ENCODE measurements at regions not wholly inside any gene's neighbourhood (a gene's known extent, or its start where the extent isn't known, plus 50 kb on each side); places are given as distances from the start of the nearest gene placed in this dataset.

DNA sequence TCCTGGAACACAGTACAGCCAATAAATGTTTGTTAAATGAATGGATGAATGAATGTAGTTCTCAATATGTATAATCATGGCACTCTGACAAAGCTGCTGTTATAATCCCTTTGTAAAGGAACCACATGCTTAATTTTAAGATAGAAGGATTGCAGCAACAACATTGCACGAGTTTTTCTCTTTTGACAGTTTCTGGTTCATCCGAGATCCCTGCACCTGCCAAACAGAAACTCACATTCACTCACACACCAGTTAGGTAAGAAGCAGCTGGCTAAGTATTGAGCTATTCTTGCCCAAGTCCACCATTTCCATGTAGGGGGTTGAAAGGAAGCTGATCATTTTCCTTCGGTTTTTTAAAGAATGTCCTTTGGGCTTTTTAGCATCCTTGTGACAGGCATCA, 133.7 kb upstream of the MAP1B start:
- Histone ChIP-seq H3K9me2 (replicated peaks; ENCODE audit: insufficient read depth, low read length) (no peaks in the 10 kb centered on the region), H3K4me3 (ENCODE audit: insufficient read depth, low read length, poor library complexity, severe bottlenecking) (no peak overlapping the region), H3K9me3 (ENCODE audit: insufficient read depth, low read length) (no peaks in the 10 kb centered on the region), H3K27me3 (ENCODE audit: low read length) (0 out of 2 replicates have a peak, but pooled peaks cover 3% of the 10 kb centered on the region), H3K36me3 (ENCODE audit: low read length) (no peaks in the 10 kb centered on the region), H3K27ac (ENCODE audit: low read depth, low read length) (no peak overlapping the region), H3F3A (ENCODE audit: insufficient read depth) (no peaks in the 10 kb centered on the region), H2AFZ (ENCODE audit: low read depth, low read length, severe bottlenecking) (no peak overlapping the region), H3K79me2 (ENCODE audit: insufficient read depth, low read length) (no peaks in the 10 kb centered on the region), H4K20me1 (ENCODE audit: low read depth, low read length) (no peaks in the 10 kb centered on the region), H3K9ac (ENCODE audit: low read length) (no peak overlapping the region), H3K4me2 (ENCODE audit: low read depth, low read length, poor library complexity, severe bottlenecking) (no peak overlapping the region)
- TF ChIP-seq EZH2phosphoT487 (conservative IDR thresholded peaks at IDR 0.05; ENCODE audit: low read length) = no peak
- TF ChIP-seq, protein P1, sequence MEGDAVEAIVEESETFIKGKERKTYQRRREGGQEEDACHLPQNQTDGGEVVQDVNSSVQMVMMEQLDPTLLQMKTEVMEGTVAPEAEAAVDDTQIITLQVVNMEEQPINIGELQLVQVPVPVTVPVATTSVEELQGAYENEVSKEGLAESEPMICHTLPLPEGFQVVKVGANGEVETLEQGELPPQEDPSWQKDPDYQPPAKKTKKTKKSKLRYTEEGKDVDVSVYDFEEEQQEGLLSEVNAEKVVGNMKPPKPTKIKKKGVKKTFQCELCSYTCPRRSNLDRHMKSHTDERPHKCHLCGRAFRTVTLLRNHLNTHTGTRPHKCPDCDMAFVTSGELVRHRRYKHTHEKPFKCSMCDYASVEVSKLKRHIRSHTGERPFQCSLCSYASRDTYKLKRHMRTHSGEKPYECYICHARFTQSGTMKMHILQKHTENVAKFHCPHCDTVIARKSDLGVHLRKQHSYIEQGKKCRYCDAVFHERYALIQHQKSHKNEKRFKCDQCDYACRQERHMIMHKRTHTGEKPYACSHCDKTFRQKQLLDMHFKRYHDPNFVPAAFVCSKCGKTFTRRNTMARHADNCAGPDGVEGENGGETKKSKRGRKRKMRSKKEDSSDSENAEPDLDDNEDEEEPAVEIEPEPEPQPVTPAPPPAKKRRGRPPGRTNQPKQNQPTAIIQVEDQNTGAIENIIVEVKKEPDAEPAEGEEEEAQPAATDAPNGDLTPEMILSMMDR (IDR thresholded peaks at IDR 0.05; ENCODE audit: insufficient read depth, low read length, poor library complexity, severe bottlenecking) = no peak

GRCh38 chr5:71974165-71974564, 133.1 kb upstream of the MAP1B start:
- TF ChIP-seq EZH2phosphoT487 (conservative IDR thresholded peaks at IDR 0.05; ENCODE audit: low read length) = no peak
- TF ChIP-seq, protein P1 (IDR thresholded peaks at IDR 0.05; ENCODE audit: insufficient read depth, low read length, poor library complexity, severe bottlenecking) = no peak
- Histone ChIP-seq H3K9ac (ENCODE audit: low read length) (no peak overlapping the region), H3K4me3 (ENCODE audit: insufficient read depth, low read length, poor library complexity, severe bottlenecking) (no peak overlapping the region), H3K4me2 (ENCODE audit: low read depth, low read length, poor library complexity, severe bottlenecking) (no peak overlapping the region), H2AFZ (ENCODE audit: low read depth, low read length, severe bottlenecking) (no peak overlapping the region), H3K36me3 (ENCODE audit: low read length) (no peaks in the 10 kb centered on the region), H3F3A (ENCODE audit: insufficient read depth) (no peaks in the 10 kb centered on the region), H3K27ac (ENCODE audit: low read depth, low read length) (no peak overlapping the region), H4K20me1 (ENCODE audit: low read depth, low read length) (no peaks in the 10 kb centered on the region), H3K79me2 (ENCODE audit: insufficient read depth, low read length) (no peaks in the 10 kb centered on the region), H3K9me3 (ENCODE audit: insufficient read depth, low read length) (no peaks in the 10 kb centered on the region), H3K9me2 (replicated peaks; ENCODE audit: insufficient read depth, low read length) (no peaks in the 10 kb centered on the region), H3K27me3 (ENCODE audit: low read length) (0 out of 2 replicates have a peak, but pooled peaks cover 3% of the 10 kb centered on the region)

- no peak overlapping the region for H3K4me2 ChIP-seq (ENCODE audit: low read depth, low read length, poor library complexity, severe bottlenecking)
- no peak overlapping the region for H2AFZ ChIP-seq (ENCODE audit: low read depth, low read length, severe bottlenecking)
- no peaks in the 10 kb centered on the region for H4K20me1 ChIP-seq (ENCODE audit: low read depth, low read length)
- no peaks in the 10 kb centered on the region for H3K9me2 ChIP-seq (replicated peaks; ENCODE audit: insufficient read depth, low read length)
- no peaks in the 10 kb centered on the region for H3K9me3 ChIP-seq (ENCODE audit: insufficient read depth, low read length)
- H3K4me3 ChIP-seq (ENCODE audit: insufficient read depth, low read length, poor library complexity, severe bottlenecking) = no peak overlapping the region
- H3K27ac ChIP-seq (ENCODE audit: low read depth, low read length) = no peak overlapping the region
- H3F3A ChIP-seq (ENCODE audit: insufficient read depth) = no peaks in the 10 kb centered on the region
- H3K27me3 ChIP-seq (ENCODE audit: low read length) = 0 out of 2 replicates have a peak, but pooled peaks cover 3% of the 10 kb centered on the region
- no peaks in the 10 kb centered on the region for H3K79me2 ChIP-seq (ENCODE audit: insufficient read depth, low read length)
- H3K9ac ChIP-seq (ENCODE audit: low read length) = no peak overlapping the region
- TF ChIP-seq, protein P1 (IDR thresholded peaks at IDR 0.05; ENCODE audit: insufficient read depth, low read length, poor library complexity, severe bottlenecking) = no peak
- TF ChIP-seq EZH2phosphoT487 (conservative IDR thresholded peaks at IDR 0.05; ENCODE audit: low read length) = no peak
- H3K36me3 ChIP-seq (ENCODE audit: low read length) = no peaks in the 10 kb centered on the region
These were observed 132.7 kb upstream of the MAP1B start for GRCh38 chr5:71974622-71975021.

Data from SU-DHL-6 (cell line).